Stomach (tissue), 8 donors: ENCODE measurements at regions not wholly inside any gene's neighbourhood (a gene's known extent, or its start where the extent isn't known, plus 50 kb on each side); places are given as distances from the start of the nearest gene placed in this dataset.

Experiments
- DNase-seq, 2 donors: peaks; one replicate each; pipeline versions ENCODE4 v3.0.0 to v3.0.0-alpha.2; 2013 to 2019
- H3K27ac ChIP-seq, 5 donors: fragments of 200-600 bp in 4 of 5; sonication (generic) in 4 of 5; one replicate each; pipeline ENCODE4 v1.5.1; 2013 to 2019; ENCODE audit warnings: mild to moderate bottlenecking in 1 of 5, moderate library complexity in 1 of 5
- H3K27me3 ChIP-seq, 3 donors: fragments of 200-600 bp; sonication (generic); one replicate each; pipeline ENCODE4 v1.5.1; 2017 to 2019; ENCODE audit warnings: mixed run types in 1 of 3
- H3K36me3 ChIP-seq, 4 donors: fragments of 200-600 bp; sonication (generic); 1 replicate in 3 of 4; 2 replicates in 1 of 4; pipeline ENCODE4 v1.5.1; 2016 to 2019
- H3K4me1 ChIP-seq, 4 donors: fragments of 200-600 bp; sonication (generic); one replicate each; pipeline ENCODE4 v1.5.1; 2016 to 2019
- H3K4me3 ChIP-seq, 4 donors: fragments of 200-600 bp; sonication (generic) in 3 of 4; one replicate each; pipeline ENCODE4 v1.5.1; 2016 to 2019; ENCODE audit warnings: mild to moderate bottlenecking in 1 of 4
- H3K9me3 ChIP-seq, 4 donors: fragments of 200-600 bp; sonication (generic); one replicate each; pipeline ENCODE4 v1.5.1; 2016 to 2019
- CTCF ChIP-seq, 7 experiments: fragments of 450-650 bp in 4 of 7; fragments of 200-600 bp in 3 of 7; sonication (generic) in 3 of 7; IDR thresholded peaks; one replicate each; pipeline ENCODE4 v1.5.1; 2016 to 2019; ENCODE audit warnings: antibody characterized with exemption in 7 of 7, control low read depth in 2 of 7, mild to moderate bottlenecking in 1 of 7
- EP300 ChIP-seq: sonication (generic); formaldehyde crosslinking; IDR thresholded peaks from one replicate; pipeline ENCODE4 v1.6.1; 2017; ENCODE audit warnings: antibody characterized with exemption
- POLR2A ChIP-seq, 4 donors: fragments of 450-650 bp; IDR thresholded peaks; one replicate each; pipeline ENCODE4 v1.6.1; 2016; ENCODE audit warnings: antibody characterized with exemption in 4 of 4, control low read depth in 2 of 4, mild to moderate bottlenecking in 1 of 4, moderate library complexity in 1 of 4
- POLR2AphosphoS5 ChIP-seq, 3 donors: sonication (generic); formaldehyde crosslinking; IDR thresholded peaks; one replicate each; pipeline ENCODE4 v1.6.1; 2016; ENCODE audit warnings: antibody characterized with exemption in 3 of 3
- WGBS, 5 donors: extraction: QIAGEN DNeasy Blood & Tissue Kit in 3 of 5; methylation state at CpG; one replicate each; pipeline versions ENCODE4 v1.1.5 to v1.1.7; 2013 to 2018; 5-methylcytosine and 5-hydroxymethylcytosine counted together
- intact Hi-C: fragments of 100-400 bp; cut with DNase I; formaldehyde crosslinking; loops from one replicate; pipeline ENCODE4 v1.15.1; 2023; ENCODE audit warnings: low total_unique reads
- small RNA-seq, 4 donors: library from RNA; depleted of rRNA; stranded (forward); fragments of <200 nt; gene quantifications; one replicate each; pipeline ENCODE3, GENCODE V24; 2016
- donor health status: healthy with polysubstance abuse.
- donor health status: Bipolar disorder and iron deficiency.
- donor health status: healthy.

GRCh38 chr3:165895919-165896318, 58.7 kb upstream of the BCHE start:
- Histone ChIP-seq H3K4me1 (no peaks in the 10 kb centered on the region), H3K27ac (no peak overlapping the region), H3K4me3 (no peak overlapping the region), H3K9me3 (no peaks in the 10 kb centered on the region), H3K27me3 (no peaks in the 10 kb centered on the region), H3K36me3 (no peaks in the 10 kb centered on the region)
- 42 to 50% (median 47%) methylated on average over 5 of the region's 5 CpGs for WGBS, 5 donors
- peak in 1 of 2 donors; percentile 6 for DNase-seq
- TF ChIP-seq POLR2A (IDR thresholded peaks at IDR 0.05) (no peak), CTCF (IDR thresholded peaks at IDR 0.05) (no peak), EP300 (no peak), POLR2AphosphoS5 (IDR thresholded peaks at IDR 0.05) (no peak)
- intact Hi-C loops, result no loop called here

- H3K4me1 ChIP-seq, result no peaks in the 10 kb centered on the region
- WGBS, 5 donors, result 54 to 74% (median 65%) methylated on average over 4 of the region's 4 CpGs
- H3K27me3 ChIP-seq, result no peaks in the 10 kb centered on the region
- intact Hi-C loops, result no loop called here
- TF ChIP-seq POLR2A (IDR thresholded peaks at IDR 0.05), result no peak
- no peak for TF ChIP-seq POLR2AphosphoS5 (IDR thresholded peaks at IDR 0.05)
- TF ChIP-seq EP300, result no peak
- no peak for TF ChIP-seq CTCF (IDR thresholded peaks at IDR 0.05)
- H3K4me3 ChIP-seq, result no peak overlapping the region
- H3K9me3 ChIP-seq, result no peaks in the 10 kb centered on the region
- no peaks in the 10 kb centered on the region for H3K36me3 ChIP-seq
- no peak for DNase-seq
- H3K27ac ChIP-seq, result no peak overlapping the region
These were observed 55.3 kb upstream of the BCHE start for GRCh38 chr3:165892565-165892964.

Small RNAs in the stretch of these regions (small RNA-seq; reads per million reads assigned to genes)
- gene AC069439.1 (0 reads per million in 4 donors), gene AC072046.1 (0 reads per million in 4 donors), gene AC072046.2 (0 reads per million in 4 donors), gene MTND4LP10 (0 reads per million in 4 donors), gene RN7SKP298 (0 reads per million in 4 donors)
